SK-N-MC (cell line): ENCODE measurements at regions not wholly inside any gene's neighbourhood (a gene's known extent, or its start where the extent isn't known, plus 50 kb on each side); places are given as distances from the start of the nearest gene placed in this dataset.
"Not testable (repeated sequence)": the region's sequence is repeated elsewhere in the genome, so short reads cannot be mapped to it uniquely, and the experiment has no call there.

Experiments used
- DNase-seq: peaks from one replicate; pipeline ENCODE4 v3.0.0-alpha.2; 2011; ENCODE audit warnings: low read depth, low spot score
- H3K27ac ChIP-seq: fragments of 200-600 bp; sonication (generic); 2 replicates; pipeline ENCODE4 v1.5.1; 2016; ENCODE audit warnings: mixed run types
- H3K36me3 ChIP-seq: fragments of 200-600 bp; sonication (generic); 2 replicates; pipeline ENCODE4 v1.6.1; 2017; ENCODE audit warnings: antibody characterized with exemption, low read length, mixed read lengths; ENCODE audit not compliant: insufficient read depth
- H3K4me3 ChIP-seq: fragments of 200-600 bp; sonication (generic); 2 replicates; pipeline ENCODE4 v1.5.1; 2016
- H3K9ac ChIP-seq: fragments of 200-600 bp; sonication (generic); 2 replicates; pipeline ENCODE4 v1.8.0; 2017; ENCODE audit warnings: mixed run types, mixed read lengths; ENCODE audit not compliant: insufficient read length
- H3K9me3 ChIP-seq: fragments of 200-600 bp; sonication (generic); 2 replicates; pipeline ENCODE4 v1.6.1; 2017; ENCODE audit warnings: low read depth, mild to moderate bottlenecking, antibody characterized with exemption, low read length, moderate library complexity, mixed read lengths
- EZH2 ChIP-seq: fragments of 200-600 bp; sonication (generic); IDR thresholded peaks from one replicate; pipeline ENCODE4 v1.6.1; 2017; ENCODE audit warnings: antibody characterized with exemption
- FOXP2 ChIP-seq: optimal IDR thresholded peaks from 2 replicates; pipeline ENCODE3; 2011; ENCODE audit warnings: mild to moderate bottlenecking, moderate library complexity; ENCODE audit not compliant: insufficient read depth; ENCODE audit errors: extremely low read length, control extremely low read depth
- POLR2AphosphoS5 ChIP-seq: IDR thresholded peaks from 2 replicates; pipeline ENCODE4 v1.6.1; 2012; ENCODE audit warnings: mild to moderate bottlenecking, low read depth, low read length, borderline replicate concordance

GRCh38 chr7:106512217-106512616 is 148.7 kb downstream of the CCDC71L start:
- H3K9me3 ChIP-seq: no peaks in the 10 kb centered on the region
- no peak overlapping the region for H3K9ac ChIP-seq
- no peak overlapping the region for H3K4me3 ChIP-seq
- no peaks in the 10 kb centered on the region for H3K36me3 ChIP-seq
- TF ChIP-seq FOXP2 (no peak), EZH2 (no peak), POLR2AphosphoS5 (no peak)
- DNase-seq: no peak
- H3K27ac ChIP-seq: no peak overlapping the region

GRCh38 chr7:106504645-106505044 is 156.3 kb downstream of the CCDC71L start:
- no peak for TF ChIP-seq FOXP2
- TF ChIP-seq EZH2: no peak
- no peak for TF ChIP-seq POLR2AphosphoS5
- no peak for DNase-seq
- Histone ChIP-seq H3K9ac (no peak overlapping the region), H3K27ac (no peak overlapping the region), H3K4me3 (no peak overlapping the region), H3K36me3 (no peaks in the 10 kb centered on the region), H3K9me3 (no peaks in the 10 kb centered on the region)

- no peak for TF ChIP-seq FOXP2
- TF ChIP-seq EZH2: no peak
- no peak for TF ChIP-seq POLR2AphosphoS5
- Histone ChIP-seq H3K36me3 (no peaks in the 10 kb centered on the region), H3K27ac (no peak overlapping the region), H3K9ac (no peak overlapping the region), H3K4me3 (no peak overlapping the region), H3K9me3 (no peaks in the 10 kb centered on the region)
- no peak for DNase-seq
These were observed 156.8 kb downstream of the CCDC71L start for GRCh38 chr7:106504207-106504606.

GRCh38 chr7:106503626-106504025 is 157.3 kb downstream of the CCDC71L start:
- Histone ChIP-seq H3K9ac (no peak overlapping the region), H3K27ac (no peak overlapping the region), H3K9me3 (no peaks in the 10 kb centered on the region), H3K4me3 (no peak overlapping the region), H3K36me3 (no peaks in the 10 kb centered on the region)
- TF ChIP-seq FOXP2 (no peak), EZH2 (no peak), POLR2AphosphoS5 (no peak)
- no peak for DNase-seq

- no peaks in the 10 kb centered on the region for H3K36me3 ChIP-seq
- no peak overlapping the region for H3K9ac ChIP-seq
- TF ChIP-seq POLR2AphosphoS5: no peak
- H3K9me3 ChIP-seq: no peaks in the 10 kb centered on the region
- no peak for DNase-seq
- H3K4me3 ChIP-seq: no peak overlapping the region
- H3K27ac ChIP-seq: no peak overlapping the region
These were observed 159.1 kb downstream of the CCDC71L start for GRCh38 chr7:106501605-106502580.

GRCh38 chr7:106499897-106500296 is 161.1 kb downstream of the CCDC71L start:
- H3K27ac ChIP-seq: no peak overlapping the region
- H3K4me3 ChIP-seq: no peak overlapping the region
- no peak for DNase-seq

GRCh38 chr7:106498005-106498404 is 163.0 kb downstream of the CCDC71L start:
- not testable (repeated sequence) for DNase-seq, H3K9me3 ChIP-seq

More at GRCh38 chr7:106499897-106500296, 161.1 kb downstream of the CCDC71L start:
- no peak for TF ChIP-seq POLR2AphosphoS5
- no peak for TF ChIP-seq EZH2
- no peak for TF ChIP-seq FOXP2
- Histone ChIP-seq H3K9ac (no peak overlapping the region), H3K36me3 (no peaks in the 10 kb centered on the region), H3K9me3 (no peaks in the 10 kb centered on the region)

GRCh38 chr7:106493041-106493731 is 167.8 kb downstream of the CCDC71L start:
- H3K9ac ChIP-seq: no peak overlapping the region
- H3K36me3 ChIP-seq: no peaks in the 10 kb centered on the region
- H3K9me3 ChIP-seq: no peaks in the 10 kb centered on the region
- no peak for DNase-seq
- no peak for TF ChIP-seq EZH2
- TF ChIP-seq FOXP2: no peak
- no peak for TF ChIP-seq POLR2AphosphoS5
- no peak overlapping the region for H3K4me3 ChIP-seq
- no peak overlapping the region for H3K27ac ChIP-seq

More at GRCh38 chr7:106498005-106498404, 163.0 kb downstream of the CCDC71L start:
- H3K27ac ChIP-seq, H3K4me3 ChIP-seq, H3K9ac ChIP-seq, H3K36me3 ChIP-seq: not testable (repeated sequence)

- H3K4me3 ChIP-seq: no peak overlapping the region
- no peak for TF ChIP-seq FOXP2
- TF ChIP-seq EZH2: no peak
- no peak for TF ChIP-seq POLR2AphosphoS5
- no peak overlapping the region for H3K27ac ChIP-seq
These were observed 172.5 kb downstream of the CCDC71L start for GRCh38 chr7:106488465-106488864.

More at GRCh38 chr7:106488465-106488864, 172.5 kb downstream of the CCDC71L start:
- Histone ChIP-seq H3K9me3 (no peaks in the 10 kb centered on the region), H3K9ac (no peak overlapping the region), H3K36me3 (no peaks in the 10 kb centered on the region)
- no peak for DNase-seq
